Gastroesophageal sphincter (tissue), 3 donors: ENCODE measurements at regions not wholly inside any gene's neighbourhood (a gene's known extent, or its start where the extent isn't known, plus 50 kb on each side); places are given as distances from the start of the nearest gene placed in this dataset.

Experiments used
- EP300 ChIP-seq: sonication (generic); formaldehyde crosslinking; IDR thresholded peaks from one replicate; pipeline ENCODE4 v1.6.1; 2017; ENCODE audit warnings: antibody characterized with exemption, mild to moderate bottlenecking
- POLR2A ChIP-seq, 2 donors: fragments of 450-650 bp; IDR thresholded peaks; one replicate each; pipeline ENCODE4 v1.6.1; 2017; ENCODE audit warnings: antibody characterized with exemption in 2 of 2, mild to moderate bottlenecking in 2 of 2, moderate library complexity in 1 of 2
- POLR2AphosphoS5 ChIP-seq: sonication (generic); formaldehyde crosslinking; IDR thresholded peaks from one replicate; pipeline ENCODE4 v1.6.1; 2017; ENCODE audit warnings: antibody characterized with exemption
- TF ChIP-seq, protein P1 (sequence below), 4 experiments: fragments of 200-600 bp in 2 of 4; fragments of 450-650 bp in 2 of 4; sonication (generic) in 1 of 4; IDR thresholded peaks; one replicate each; pipeline ENCODE4 v1.5.1; 2017 to 2019; ENCODE audit warnings: antibody characterized with exemption in 4 of 4, mild to moderate bottlenecking in 2 of 4, moderate library complexity in 2 of 4

GRCh38 chr20:19945732-19946670, 71.2 kb upstream of the NAA20 start:
- TF ChIP-seq, protein P1, sequence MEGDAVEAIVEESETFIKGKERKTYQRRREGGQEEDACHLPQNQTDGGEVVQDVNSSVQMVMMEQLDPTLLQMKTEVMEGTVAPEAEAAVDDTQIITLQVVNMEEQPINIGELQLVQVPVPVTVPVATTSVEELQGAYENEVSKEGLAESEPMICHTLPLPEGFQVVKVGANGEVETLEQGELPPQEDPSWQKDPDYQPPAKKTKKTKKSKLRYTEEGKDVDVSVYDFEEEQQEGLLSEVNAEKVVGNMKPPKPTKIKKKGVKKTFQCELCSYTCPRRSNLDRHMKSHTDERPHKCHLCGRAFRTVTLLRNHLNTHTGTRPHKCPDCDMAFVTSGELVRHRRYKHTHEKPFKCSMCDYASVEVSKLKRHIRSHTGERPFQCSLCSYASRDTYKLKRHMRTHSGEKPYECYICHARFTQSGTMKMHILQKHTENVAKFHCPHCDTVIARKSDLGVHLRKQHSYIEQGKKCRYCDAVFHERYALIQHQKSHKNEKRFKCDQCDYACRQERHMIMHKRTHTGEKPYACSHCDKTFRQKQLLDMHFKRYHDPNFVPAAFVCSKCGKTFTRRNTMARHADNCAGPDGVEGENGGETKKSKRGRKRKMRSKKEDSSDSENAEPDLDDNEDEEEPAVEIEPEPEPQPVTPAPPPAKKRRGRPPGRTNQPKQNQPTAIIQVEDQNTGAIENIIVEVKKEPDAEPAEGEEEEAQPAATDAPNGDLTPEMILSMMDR (IDR thresholded peaks at IDR 0.05) = no peak
- TF ChIP-seq POLR2AphosphoS5 (no peak), POLR2A (IDR thresholded peaks at IDR 0.05) (no peak), EP300 (no peak)
